Neuron (in vitro differentiated cells): ENCODE measurements at regions not wholly inside any gene's neighbourhood (a gene's known extent, or its start where the extent isn't known, plus 50 kb on each side); places are given as distances from the start of the nearest gene placed in this dataset.

ENCODE experiments used
- H2AFZ ChIP-seq: one replicate; pipeline ENCODE4 v1.6.1; 2013; ENCODE audit warnings: low read depth, mild to moderate bottlenecking, inconsistent platforms, low read length, moderate library complexity
- H3K27me3 ChIP-seq: one replicate; pipeline ENCODE4 v1.6.1; 2013; ENCODE audit warnings: low read length; ENCODE audit not compliant: insufficient read depth
- H3K36me3 ChIP-seq: one replicate; pipeline ENCODE4 v1.6.1; 2013; ENCODE audit warnings: low read length; ENCODE audit not compliant: insufficient read depth
- H3K4me1 ChIP-seq: one replicate; pipeline ENCODE4 v1.6.1; 2013; ENCODE audit warnings: low read length; ENCODE audit not compliant: insufficient read depth
- H3K4me3 ChIP-seq: 2 replicates; pipeline ENCODE4 v1.5.1; 2013; ENCODE audit warnings: mild to moderate bottlenecking, low read length, moderate library complexity
- H3K9me3 ChIP-seq: one replicate; pipeline ENCODE4 v1.6.1; 2013; ENCODE audit warnings: low read length

- Histone ChIP-seq H3K36me3 (no peaks in the 10 kb centered on the region), H2AFZ (no peak overlapping the region), H3K27me3 (no peaks in the 10 kb centered on the region), H3K4me3 (no peak overlapping the region), H3K9me3 (peaks cover 4% of the 10 kb centered on the region), H3K4me1 (peaks cover 5% of the 10 kb centered on the region)
These were observed 84.7 kb downstream of the LINGO1 start for GRCh38 chr15:77547801-77548588.

- H3K27me3 ChIP-seq: no peaks in the 10 kb centered on the region
- H3K36me3 ChIP-seq: no peaks in the 10 kb centered on the region
- H2AFZ ChIP-seq: no peak overlapping the region
- H3K4me1 ChIP-seq: peaks cover 15% of the 10 kb centered on the region
- H3K4me3 ChIP-seq: no peak overlapping the region
- H3K9me3 ChIP-seq: peaks cover 4% of the 10 kb centered on the region
These were observed 85.8 kb downstream of the LINGO1 start for GRCh38 chr15:77546870-77547269.

- H3K9me3 ChIP-seq: peaks cover 4% of the 10 kb centered on the region
- H3K36me3 ChIP-seq: no peaks in the 10 kb centered on the region
- no peak overlapping the region for H3K4me3 ChIP-seq
- H2AFZ ChIP-seq: no peak overlapping the region
- H3K27me3 ChIP-seq: no peaks in the 10 kb centered on the region
- H3K4me1 ChIP-seq: peaks cover 23% of the 10 kb centered on the region
These were observed 86.6 kb downstream of the LINGO1 start for GRCh38 chr15:77546050-77546501.

GRCh38 chr15:77545058-77545457 lies 87.7 kb downstream of the LINGO1 start:
- H3K36me3 ChIP-seq: no peaks in the 10 kb centered on the region
- H3K4me3 ChIP-seq: no peak overlapping the region
- H3K9me3 ChIP-seq: peaks cover 4% of the 10 kb centered on the region
- H3K27me3 ChIP-seq: no peaks in the 10 kb centered on the region
- H3K4me1 ChIP-seq: peaks cover 33% of the 10 kb centered on the region
- H2AFZ ChIP-seq: no peak overlapping the region

- H3K4me1 ChIP-seq: peaks cover 34% of the 10 kb centered on the region
- no peak overlapping the region for H3K4me3 ChIP-seq
- no peaks in the 10 kb centered on the region for H3K27me3 ChIP-seq
- peaks cover 4% of the 10 kb centered on the region for H3K9me3 ChIP-seq
- H3K36me3 ChIP-seq: no peaks in the 10 kb centered on the region
- H2AFZ ChIP-seq: no peak overlapping the region
These were observed 88.5 kb downstream of the LINGO1 start for GRCh38 chr15:77544162-77544561.

- peaks cover 40% of the 10 kb centered on the region for H3K4me1 ChIP-seq
- peak overlapping the region; percentile 39 for H2AFZ ChIP-seq
- H3K36me3 ChIP-seq: no peaks in the 10 kb centered on the region
- H3K9me3 ChIP-seq: peaks cover 4% of the 10 kb centered on the region
- H3K27me3 ChIP-seq: no peaks in the 10 kb centered on the region
- H3K4me3 ChIP-seq: peak overlapping the region; percentile 32
These were observed 89.4 kb downstream of the LINGO1 start for GRCh38 chr15:77543159-77543882.

- Histone ChIP-seq H3K27me3 (no peaks in the 10 kb centered on the region), H3K4me1 (peaks cover 47% of the 10 kb centered on the region), H3K4me3 (no peak overlapping the region), H3K36me3 (no peaks in the 10 kb centered on the region), H2AFZ (peak overlapping the region; percentile 39), H3K9me3 (peaks cover 4% of the 10 kb centered on the region)
These were observed 90.2 kb downstream of the LINGO1 start for GRCh38 chr15:77542491-77543001.

GRCh38 chr15:77541421-77542181 lies 91.1 kb downstream of the LINGO1 start:
- peak overlapping the region; percentile 13 for H3K4me3 ChIP-seq
- H3K4me1 ChIP-seq: peaks cover 57% of the 10 kb centered on the region

GRCh38 chr15:77540312-77541060 lies 92.2 kb downstream of the LINGO1 start:
- no peaks in the 10 kb centered on the region for H3K9me3 ChIP-seq
- no peaks in the 10 kb centered on the region for H3K36me3 ChIP-seq
- no peak overlapping the region for H2AFZ ChIP-seq
- H3K4me3 ChIP-seq: peak overlapping the region; percentile 13
- no peaks in the 10 kb centered on the region for H3K27me3 ChIP-seq
- peaks cover 61% of the 10 kb centered on the region for H3K4me1 ChIP-seq

More at GRCh38 chr15:77541421-77542181, 91.1 kb downstream of the LINGO1 start:
- no peaks in the 10 kb centered on the region for H3K36me3 ChIP-seq
- no peaks in the 10 kb centered on the region for H3K9me3 ChIP-seq
- no peaks in the 10 kb centered on the region for H3K27me3 ChIP-seq
- H2AFZ ChIP-seq: peak overlapping the region; percentile 33

- no peak overlapping the region for H2AFZ ChIP-seq
- H3K9me3 ChIP-seq: no peaks in the 10 kb centered on the region
- H3K4me3 ChIP-seq: no peak overlapping the region
- H3K27me3 ChIP-seq: no peaks in the 10 kb centered on the region
- no peaks in the 10 kb centered on the region for H3K36me3 ChIP-seq
- H3K4me1 ChIP-seq: peaks cover 66% of the 10 kb centered on the region
These were observed 93.8 kb downstream of the LINGO1 start for GRCh38 chr15:77538793-77539497.

- no peaks in the 10 kb centered on the region for H3K9me3 ChIP-seq
- no peaks in the 10 kb centered on the region for H3K36me3 ChIP-seq
- peaks cover 72% of the 10 kb centered on the region for H3K4me1 ChIP-seq
- H3K4me3 ChIP-seq: no peak overlapping the region
- H2AFZ ChIP-seq: no peak overlapping the region
- H3K27me3 ChIP-seq: no peaks in the 10 kb centered on the region
These were observed 94.7 kb downstream of the LINGO1 start for GRCh38 chr15:77538027-77538451.

- H3K27me3 ChIP-seq: no peaks in the 10 kb centered on the region
- no peaks in the 10 kb centered on the region for H3K36me3 ChIP-seq
- H3K9me3 ChIP-seq: no peaks in the 10 kb centered on the region
- H3K4me3 ChIP-seq: no peak overlapping the region
- no peak overlapping the region for H2AFZ ChIP-seq
- peaks cover 66% of the 10 kb centered on the region for H3K4me1 ChIP-seq
These were observed 95.7 kb downstream of the LINGO1 start for GRCh38 chr15:77537006-77537405.
